Endothelial cell of umbilical vein (primary cell): ENCODE measurements at regions not wholly inside any gene's neighbourhood (a gene's known extent, or its start where the extent isn't known, plus 50 kb on each side); places are given as distances from the start of the nearest gene placed in this dataset.

ENCODE experiments used
- CTCF ChIP-seq, 2 donors: IDR thresholded peaks; 1 replicate in 1 of 2; 2 replicates in 1 of 2; pipeline ENCODE4 v1.5.1; 2011; ENCODE audit warnings: low read length in 2 of 2, mild to moderate bottlenecking in 2 of 2, moderate library complexity in 2 of 2, control low read depth in 1 of 2, inconsistent platforms in 1 of 2, low read depth in 1 of 2; ENCODE audit not compliant: insufficient read depth in 1 of 2; ENCODE audit errors: extremely low read depth in 1 of 2
- MYC ChIP-seq: IDR thresholded peaks from one replicate; pipeline ENCODE4 v1.6.1; 2011; ENCODE audit warnings: mild to moderate bottlenecking, low read depth, low read length
- POLR2AphosphoS5 ChIP-seq: IDR thresholded peaks from 2 replicates; pipeline ENCODE4 v1.6.1; 2012; ENCODE audit warnings: low read depth, mild to moderate bottlenecking, control low read depth, low read length, moderate library complexity; ENCODE audit not compliant: insufficient read depth

GRCh38 chr6:15948930-15949900 lies 179.7 kb upstream of the MYLIP start:
- TF ChIP-seq POLR2AphosphoS5 (no peak), MYC (no peak), CTCF (IDR thresholded peaks at IDR 0.05; ENCODE audit: extremely low read depth in 1 of 2, insufficient read depth in 1 of 2, low read depth in 1 of 2, low read length in 2 of 2) (no peak)
